ENCODE measurements at regions not wholly inside any gene's neighbourhood (a gene's known extent, or its start where the extent isn't known, plus 50 kb on each side); places are given as distances from the start of the nearest gene placed in this dataset.

- TF ChIP-seq EZH2 (IDR thresholded peaks at IDR 0.05; ENCODE audit: borderline replicate concordance, low read depth, low read length, severe bottlenecking) (no peak), CTCF (IDR thresholded peaks at IDR 0.05; ENCODE audit: borderline replicate concordance, extremely low read depth, low read length, poor library complexity, severe bottlenecking) (no peak)
- Histone ChIP-seq H3K79me2 (ENCODE audit: insufficient read depth, low read length) (no peaks in the 10 kb centered on the region), H3K4me2 (ENCODE audit: insufficient read depth, low read length) (no peak overlapping the region), H3K9me3 (ENCODE audit: insufficient read depth, low read length, severe bottlenecking) (no peaks in the 10 kb centered on the region), H3K27me3 (ENCODE audit: insufficient read depth, low read length, poor library complexity) (peaks cover 4% of the 10 kb centered on the region), H3K27ac (ENCODE audit: low read length) (no peak overlapping the region), H3K4me1 (ENCODE audit: insufficient read depth, low read length) (no peaks in the 10 kb centered on the region), H3K9ac (ENCODE audit: low read depth, low read length) (no peak overlapping the region), H2AFZ (ENCODE audit: low read depth, low read length) (no peak overlapping the region), H3K4me3 (ENCODE audit: low read depth in 1 of 2, low read length in 2 of 2) (no peak overlapping the region), H4K20me1 (ENCODE audit: insufficient read depth, low read length) (no peaks in the 10 kb centered on the region), H3K36me3 (ENCODE audit: insufficient read depth, low read length) (no peaks in the 10 kb centered on the region)
- ATAC-seq (ENCODE audit: insufficient read depth, low read depth) (no peak), DNase-seq (no peak)
Observed at GRCh38 chr10:33627611-33628010, 293.1 kb upstream of the NRP1 start.

- Histone ChIP-seq H3K79me2 (ENCODE audit: insufficient read depth, low read length) (no peaks in the 10 kb centered on the region), H3K4me1 (ENCODE audit: insufficient read depth, low read length) (no peaks in the 10 kb centered on the region), H4K20me1 (ENCODE audit: insufficient read depth, low read length) (no peaks in the 10 kb centered on the region), H3K36me3 (ENCODE audit: insufficient read depth, low read length) (no peaks in the 10 kb centered on the region), H3K9ac (ENCODE audit: low read depth, low read length) (no peak overlapping the region), H3K27me3 (ENCODE audit: insufficient read depth, low read length, poor library complexity) (peaks cover 4% of the 10 kb centered on the region), H3K4me3 (ENCODE audit: low read depth in 1 of 2, low read length in 2 of 2) (no peak overlapping the region), H3K9me3 (ENCODE audit: insufficient read depth, low read length, severe bottlenecking) (no peaks in the 10 kb centered on the region), H3K4me2 (ENCODE audit: insufficient read depth, low read length) (no peak overlapping the region), H3K27ac (ENCODE audit: low read length) (no peak overlapping the region), H2AFZ (ENCODE audit: low read depth, low read length) (no peak overlapping the region)
- TF ChIP-seq CTCF (IDR thresholded peaks at IDR 0.05; ENCODE audit: borderline replicate concordance, extremely low read depth, low read length, poor library complexity, severe bottlenecking) (no peak), EZH2 (IDR thresholded peaks at IDR 0.05; ENCODE audit: borderline replicate concordance, low read depth, low read length, severe bottlenecking) (no peak)
- no peak for ATAC-seq (ENCODE audit: insufficient read depth, low read depth)
- no peak for DNase-seq
Observed at GRCh38 chr10:33626798-33627466, 292.5 kb upstream of the NRP1 start.

DNA sequence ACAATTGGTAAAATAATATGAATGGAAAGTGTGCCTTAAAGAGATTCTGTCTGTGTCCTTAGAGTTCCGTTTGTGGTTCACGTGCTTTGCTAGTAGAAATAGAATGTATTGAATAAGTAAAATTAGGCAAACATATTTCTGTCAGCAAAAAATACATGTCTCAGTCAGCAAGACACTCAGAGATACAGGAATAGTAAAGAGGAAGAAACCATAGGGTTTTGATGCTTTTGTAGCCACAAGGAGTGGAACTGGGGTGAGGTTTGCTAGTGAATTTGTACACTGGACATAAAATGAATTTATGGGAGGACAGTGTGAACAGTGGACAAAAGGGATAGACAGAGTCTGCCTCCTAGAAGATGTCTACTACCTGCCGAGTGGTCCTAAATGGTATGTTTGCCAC, 289.2 kb upstream of the NRP1 start:
- Histone ChIP-seq H3K4me1 (ENCODE audit: insufficient read depth, low read length) (no peaks in the 10 kb centered on the region), H3K36me3 (ENCODE audit: insufficient read depth, low read length) (no peaks in the 10 kb centered on the region), H2AFZ (ENCODE audit: low read depth, low read length) (no peak overlapping the region), H4K20me1 (ENCODE audit: insufficient read depth, low read length) (no peaks in the 10 kb centered on the region), H3K27ac (ENCODE audit: low read length) (no peak overlapping the region), H3K4me3 (ENCODE audit: low read depth in 1 of 2, low read length in 2 of 2) (no peak overlapping the region), H3K9me3 (ENCODE audit: insufficient read depth, low read length, severe bottlenecking) (no peaks in the 10 kb centered on the region), H3K4me2 (ENCODE audit: insufficient read depth, low read length) (no peak overlapping the region), H3K27me3 (ENCODE audit: insufficient read depth, low read length, poor library complexity) (peaks cover 4% of the 10 kb centered on the region), H3K9ac (ENCODE audit: low read depth, low read length) (no peak overlapping the region), H3K79me2 (ENCODE audit: insufficient read depth, low read length) (no peaks in the 10 kb centered on the region)
- TF ChIP-seq CTCF (IDR thresholded peaks at IDR 0.05; ENCODE audit: borderline replicate concordance, extremely low read depth, low read length, poor library complexity, severe bottlenecking) (no peak), EZH2 (IDR thresholded peaks at IDR 0.05; ENCODE audit: borderline replicate concordance, low read depth, low read length, severe bottlenecking) (no peak)
- ATAC-seq (ENCODE audit: insufficient read depth, low read depth): no peak
- DNase-seq: no peak
